GM19467 (cell line): ENCODE measurements at regions not wholly inside any gene's neighbourhood (a gene's known extent, or its start where the extent isn't known, plus 50 kb on each side); places are given as distances from the start of the nearest gene placed in this dataset.
"Not testable (repeated sequence)": the region's sequence is repeated elsewhere in the genome, so short reads cannot be mapped to it uniquely, and the experiment has no call there.

ENCODE experiments used
- ATAC-seq: cut with Tn5 transposase; IDR thresholded peaks from one replicate; pipeline ENCODE4 v1.9.1; 2021; ENCODE audit warnings: mild to moderate bottlenecking, moderate library complexity; ENCODE audit not compliant: unreplicated experiment

DNA sequence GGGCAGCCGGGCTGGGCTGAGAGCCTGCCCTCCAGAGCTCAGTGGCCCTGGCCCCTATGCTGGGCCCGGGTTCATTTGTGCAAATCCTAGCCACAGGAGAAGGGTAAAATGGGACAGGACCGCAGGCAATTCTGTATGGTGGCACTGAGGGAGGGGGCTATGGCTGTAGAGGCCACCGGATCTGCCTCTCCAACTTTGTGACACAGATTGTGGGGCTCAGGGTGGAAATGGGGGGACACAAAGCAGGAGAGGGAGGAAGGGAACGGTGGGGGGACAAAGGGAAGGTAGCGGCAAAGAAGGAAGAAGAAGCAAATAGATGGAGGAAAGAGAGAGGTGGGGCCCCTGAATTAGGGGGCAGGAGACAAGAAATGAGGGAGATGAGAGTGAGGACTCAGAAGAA, 201.1 kb downstream of the SMAD2 start:
- no peak for ATAC-seq

DNA sequence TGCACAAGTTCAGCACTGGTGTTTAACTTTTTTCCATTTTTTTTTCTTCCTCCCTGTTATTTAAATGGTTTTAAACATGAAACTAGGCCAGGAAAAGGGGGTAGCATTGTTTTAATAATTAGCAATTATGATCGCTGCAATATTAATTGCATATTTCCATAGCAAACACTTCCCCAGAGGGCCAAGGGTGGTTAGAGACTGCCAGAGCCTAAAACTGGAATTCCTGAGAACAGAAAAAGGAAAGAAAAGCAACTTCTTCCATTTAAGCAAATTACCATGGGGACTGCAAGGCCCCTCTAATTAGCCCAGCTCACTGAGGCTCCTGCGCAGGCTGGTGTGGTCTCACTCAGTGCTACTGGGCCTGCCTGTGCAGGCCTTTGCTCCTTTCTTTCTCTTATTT, 201.5 kb downstream of the SMAD2 start:
- ATAC-seq, result no peak

DNA sequence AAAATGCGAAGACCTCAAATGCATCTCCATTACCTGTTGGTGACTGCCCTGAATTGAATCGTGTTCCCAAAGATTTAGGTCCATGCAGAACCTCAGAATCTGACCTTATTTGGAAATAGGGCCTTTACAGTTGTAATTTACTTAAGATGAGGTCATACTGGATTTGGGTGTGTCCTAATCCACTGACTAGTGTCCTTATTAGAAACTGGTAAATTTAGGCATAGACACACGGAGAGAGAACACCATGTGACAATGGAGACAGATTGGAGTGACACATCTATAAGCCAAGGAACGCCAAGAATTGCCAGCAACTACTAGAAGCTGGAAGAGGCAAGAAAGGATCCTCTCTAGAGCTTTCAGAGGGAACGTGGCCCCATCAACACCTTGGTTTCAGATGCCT, 203.1 kb downstream of the SMAD2 start:
- no peak for ATAC-seq

DNA sequence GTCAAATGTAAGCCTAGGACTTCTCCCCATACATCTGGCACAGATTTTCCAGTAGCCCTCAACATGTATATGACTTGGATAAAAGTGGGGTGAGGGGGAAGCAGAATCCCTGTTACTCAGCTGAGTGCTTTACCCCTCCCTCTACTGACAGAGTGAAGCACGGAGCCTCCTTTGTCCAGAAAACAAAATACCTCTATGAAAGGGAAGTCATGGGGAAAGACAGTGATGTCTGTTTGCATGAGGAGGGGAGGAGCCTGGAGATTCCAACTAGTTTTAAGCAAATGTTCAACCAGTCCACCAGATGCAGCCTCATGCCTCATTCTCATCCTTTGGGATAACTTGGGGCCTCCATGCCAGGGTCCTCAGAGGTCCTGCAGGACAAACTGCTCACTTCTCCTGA, 203.9 kb downstream of the SMAD2 start:
- ATAC-seq, result no peak

DNA sequence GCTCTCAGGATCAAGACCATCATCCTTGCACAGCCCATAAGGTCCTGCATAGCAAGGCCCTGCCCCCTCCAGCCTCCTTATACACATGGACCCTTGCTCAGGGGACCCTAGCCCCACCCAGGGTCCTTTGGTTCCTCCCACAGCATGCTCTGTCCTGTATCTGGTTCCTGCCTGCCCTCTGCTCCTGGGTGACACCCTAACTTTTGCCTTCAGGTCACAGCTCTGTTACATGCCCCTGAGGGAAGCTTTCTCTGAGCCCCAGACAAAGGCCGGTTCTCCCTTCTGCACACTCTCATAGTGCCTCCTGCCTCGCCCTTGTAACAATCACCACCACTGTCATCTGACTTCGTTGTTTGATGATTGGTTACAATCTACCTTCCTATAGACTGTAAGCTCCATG, 204.8 kb downstream of the SMAD2 start:
- ATAC-seq, result no peak

DNA sequence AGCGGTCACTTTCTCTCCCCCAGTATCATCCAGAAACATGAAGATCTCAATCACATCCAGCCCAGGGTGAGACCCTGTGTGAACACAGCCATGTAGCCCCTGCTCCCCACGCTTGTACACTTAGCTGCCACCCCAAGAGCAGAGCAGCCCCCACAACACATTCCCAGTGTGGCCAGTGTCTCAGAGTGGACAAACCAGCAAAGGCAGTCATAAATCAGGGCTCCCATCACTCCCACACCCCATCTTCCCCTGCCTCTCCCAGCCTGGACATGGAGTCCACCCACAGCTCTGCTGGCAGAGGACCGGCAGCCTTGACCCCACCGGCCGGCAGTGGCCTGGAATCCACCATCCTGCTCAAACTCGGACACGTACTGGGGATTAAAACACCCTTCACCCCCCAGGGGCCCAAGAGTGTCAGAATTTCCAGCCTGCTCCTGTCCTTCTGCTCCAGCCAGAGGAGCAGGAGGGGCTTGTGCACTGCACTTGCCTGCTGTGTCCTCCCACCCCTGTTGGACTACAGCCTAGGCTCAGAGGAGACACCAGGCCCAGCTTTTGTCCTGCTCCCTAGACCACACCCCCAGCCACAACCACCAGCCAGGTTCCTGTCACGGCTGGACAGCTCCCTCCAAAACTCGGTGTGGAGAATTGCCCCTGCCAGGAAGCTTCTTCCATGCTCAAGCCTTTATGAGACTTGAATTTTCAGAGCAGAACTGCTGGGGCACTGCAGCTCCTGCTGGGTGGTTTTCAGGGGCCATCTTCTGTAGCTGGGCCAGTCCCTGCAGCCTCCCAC, 206.1 kb downstream of the SMAD2 start:
- ATAC-seq, result no peak

DNA sequence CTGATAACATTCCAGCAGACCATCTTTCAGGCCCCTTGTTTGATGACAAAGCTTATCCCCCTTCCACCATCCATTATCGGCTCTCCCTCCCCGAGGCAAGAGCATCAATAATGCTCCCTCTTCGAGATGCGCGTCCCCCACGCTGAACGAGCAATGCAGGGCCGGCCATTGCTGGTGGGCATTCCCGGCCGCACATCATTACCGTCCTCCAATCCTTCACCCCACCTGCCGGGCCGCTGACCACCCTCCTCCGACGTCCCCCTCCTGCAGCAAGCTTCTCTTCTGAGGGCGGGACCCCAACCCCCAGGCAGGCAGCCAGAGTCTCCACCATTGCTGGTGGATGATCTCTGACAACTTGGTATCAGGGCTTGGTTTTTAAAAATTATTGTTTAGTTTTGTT, 208.6 kb downstream of the SMAD2 start:
- ATAC-seq, result no peak

DNA sequence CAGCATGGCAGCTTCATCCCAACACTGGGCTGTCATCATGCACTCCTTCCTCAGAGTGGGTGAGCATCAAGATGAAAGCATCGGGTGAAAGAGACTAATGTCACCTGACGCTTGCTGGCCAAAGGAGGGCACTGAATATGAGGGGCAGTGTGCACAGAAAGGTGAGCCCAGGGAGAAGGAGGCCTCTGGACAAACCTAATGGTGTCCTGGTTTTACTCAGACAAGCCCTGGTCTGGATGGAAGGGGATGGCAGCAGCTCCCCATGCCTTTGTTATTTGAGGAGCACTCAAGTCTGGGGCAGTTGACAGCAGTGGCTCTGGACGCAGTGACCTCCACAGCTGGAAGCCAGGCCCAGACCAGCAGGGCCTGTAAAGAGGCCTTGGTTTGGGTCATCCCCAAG, 209.7 kb downstream of the SMAD2 start:
- no peak for ATAC-seq

DNA sequence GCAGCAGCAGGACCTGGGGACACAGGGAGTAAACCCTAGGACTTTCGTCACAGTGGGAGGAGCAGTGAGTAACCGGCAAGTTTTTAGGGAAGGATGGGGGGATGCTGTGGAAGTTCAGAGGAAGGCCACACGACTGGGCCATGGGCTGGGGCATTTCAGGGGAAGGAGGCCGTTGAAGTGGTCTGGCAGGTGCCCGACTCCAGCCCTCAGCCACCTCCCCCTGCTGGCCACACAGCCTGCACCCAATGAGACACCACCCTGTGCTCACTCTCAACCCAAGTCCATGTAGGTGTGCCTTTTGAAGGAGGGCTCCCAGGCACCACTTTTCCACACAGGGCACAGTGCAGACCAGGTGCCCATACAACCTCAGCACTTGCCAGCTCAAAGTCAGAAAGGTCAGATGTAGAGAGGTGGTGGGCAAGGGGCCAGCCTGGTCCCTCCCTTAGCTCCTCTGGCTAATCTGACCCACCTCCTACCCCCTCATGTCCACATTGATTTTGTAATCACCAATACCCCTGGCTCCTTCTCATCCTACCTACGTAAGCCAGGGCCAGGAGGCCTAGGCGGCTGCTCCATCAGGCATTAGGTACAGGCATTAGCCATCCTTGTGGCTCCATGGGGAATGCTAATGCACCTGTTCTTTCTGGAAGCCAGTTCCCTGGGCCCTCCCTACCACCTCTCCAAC, 211.2 kb downstream of the SMAD2 start:
- ATAC-seq, result no peak

DNA sequence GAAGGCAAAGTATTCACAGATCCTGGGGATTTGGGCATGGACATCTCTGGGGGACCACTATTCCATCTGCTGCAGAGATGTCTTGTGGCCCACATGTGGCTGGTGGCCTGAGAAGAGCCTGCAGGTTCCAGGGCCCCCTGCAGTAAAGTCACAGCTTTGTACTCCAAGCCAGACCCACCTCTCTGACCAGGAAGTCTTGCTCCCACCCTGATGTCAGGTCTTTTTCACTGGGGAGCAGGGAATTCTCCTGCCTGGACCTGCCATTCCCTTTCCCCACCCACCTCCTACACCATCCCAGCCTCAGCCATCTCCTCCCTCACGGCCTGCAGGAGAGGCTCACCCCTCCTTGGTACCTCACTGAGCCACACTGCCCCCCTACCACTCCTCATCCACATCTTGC, 211.8 kb downstream of the SMAD2 start:
- no peak for ATAC-seq

DNA sequence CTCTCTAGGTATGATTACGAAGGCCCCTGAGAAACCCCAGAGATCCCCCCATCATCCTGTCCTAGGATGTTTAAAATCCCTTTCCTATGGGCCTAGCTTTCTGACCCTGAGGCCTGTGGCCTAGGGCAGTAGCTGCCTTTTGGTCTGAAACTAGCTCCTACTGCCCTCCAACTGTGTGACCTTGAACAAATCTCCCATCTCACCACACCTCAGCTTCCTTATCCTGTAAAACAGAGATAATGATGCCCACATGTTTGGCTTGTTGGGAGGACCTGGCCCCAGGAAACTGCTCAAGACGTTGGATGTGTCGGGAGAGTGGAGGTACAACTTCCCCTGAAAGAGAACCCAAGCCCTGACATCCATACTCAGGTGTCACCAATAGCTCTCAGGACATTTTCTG, 213.2 kb downstream of the SMAD2 start:
- no peak for ATAC-seq

DNA sequence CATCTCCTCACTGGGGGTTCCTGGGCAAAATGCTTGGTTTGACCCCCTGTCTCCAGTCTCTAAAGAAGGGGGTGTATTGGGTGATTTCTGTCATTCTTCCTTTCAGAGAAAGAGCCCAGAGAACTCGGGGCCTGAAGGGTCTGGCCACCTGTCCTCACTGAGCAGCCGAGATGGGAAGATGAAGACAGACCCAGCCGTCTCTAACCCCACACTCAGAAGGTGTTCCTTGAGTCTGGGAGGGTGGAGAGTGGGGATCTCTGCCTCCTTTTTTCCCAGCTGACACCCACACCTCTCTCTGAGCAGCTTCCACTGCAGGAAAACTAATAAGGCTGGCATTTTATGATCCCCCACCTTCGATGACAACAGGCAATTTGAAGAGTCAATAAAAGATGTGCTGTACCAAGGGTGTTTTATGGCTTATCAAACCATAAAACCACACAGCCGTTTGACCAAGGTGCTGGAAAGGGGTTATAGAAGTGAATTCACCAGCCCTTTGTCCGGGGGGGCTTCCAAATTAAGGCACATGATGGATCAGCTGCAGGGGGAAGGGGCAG, 213.8 kb downstream of the SMAD2 start:
- ATAC-seq, result no peak

DNA sequence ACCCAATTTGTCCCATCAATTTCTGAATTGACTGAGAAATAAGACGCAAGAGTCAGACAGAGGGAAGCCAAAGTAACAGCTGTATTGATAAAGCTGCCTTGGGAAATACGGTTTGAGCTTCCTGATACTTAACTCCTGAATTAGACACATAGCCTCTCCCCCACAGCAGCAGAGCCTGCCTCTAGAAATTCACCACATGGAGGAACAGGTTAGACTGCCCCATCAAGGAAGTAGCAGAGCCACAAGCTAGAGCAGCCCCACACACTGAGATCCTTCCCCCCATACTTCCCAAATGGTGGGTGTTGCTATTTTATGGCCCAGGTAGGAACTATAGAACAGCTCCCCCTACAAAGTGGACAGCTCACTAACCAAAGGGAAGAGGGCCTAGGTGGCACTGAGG, 220.0 kb downstream of the SMAD2 start:
- ATAC-seq, result no peak

DNA sequence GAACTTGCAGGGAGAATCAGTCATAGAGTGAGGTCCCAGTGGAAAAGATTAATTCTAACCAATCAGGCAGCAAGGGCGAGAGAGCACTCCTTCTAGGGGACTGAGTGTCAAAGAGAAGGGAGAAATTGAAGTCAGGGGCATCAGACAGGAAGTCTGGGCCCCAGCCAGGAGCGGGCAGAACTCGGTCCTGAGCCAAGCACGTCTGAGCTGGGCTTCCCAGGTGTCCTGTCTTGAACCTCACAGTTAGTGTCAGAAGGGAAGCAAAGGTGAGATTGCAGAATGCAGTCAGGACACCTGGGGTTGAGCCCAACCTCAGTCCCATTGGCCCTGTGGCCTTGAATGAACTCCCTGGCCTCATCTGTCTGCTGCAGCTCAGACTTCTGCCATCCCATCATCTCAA, 220.9 kb downstream of the SMAD2 start:
- no peak for ATAC-seq

DNA sequence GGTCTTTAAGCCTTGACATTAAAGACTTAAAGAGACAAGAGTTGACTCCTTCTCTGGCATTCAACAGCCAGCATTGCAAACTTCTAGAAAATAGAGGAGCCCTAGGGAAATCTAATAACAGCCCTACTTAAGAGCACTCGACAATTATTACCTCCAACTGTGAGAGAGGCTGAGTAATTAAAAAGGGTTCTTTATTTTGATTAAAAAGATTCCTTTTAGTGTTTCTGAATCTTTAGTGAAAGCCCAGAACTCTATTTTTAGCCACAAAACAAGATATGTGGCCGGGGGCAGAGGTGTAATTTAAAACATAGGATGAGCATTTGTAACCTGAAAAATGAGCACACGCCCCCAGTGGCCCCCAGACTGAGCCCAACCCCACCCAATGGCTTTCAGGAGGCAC, 222.3 kb downstream of the SMAD2 start:
- ATAC-seq, result no peak

DNA sequence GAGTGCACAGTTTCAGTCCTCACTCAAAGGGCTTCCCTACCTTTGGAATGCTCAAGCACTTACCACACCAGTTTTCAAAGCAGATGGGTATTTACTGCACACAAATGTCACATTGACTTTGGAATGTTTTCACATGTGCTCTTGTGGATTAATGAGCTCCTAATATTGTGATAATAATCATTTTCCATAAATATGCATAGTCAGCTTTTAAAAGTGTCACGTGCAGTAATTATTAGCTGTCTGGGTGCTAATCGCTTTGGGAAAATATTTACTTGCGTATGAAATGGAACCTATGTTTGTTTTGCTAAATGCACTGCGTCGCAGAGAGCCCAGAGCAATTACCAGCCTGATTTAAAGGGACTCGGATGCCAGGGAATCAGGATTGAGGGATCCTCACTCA, 229.3 kb downstream of the SMAD2 start:
- ATAC-seq, result no peak

DNA sequence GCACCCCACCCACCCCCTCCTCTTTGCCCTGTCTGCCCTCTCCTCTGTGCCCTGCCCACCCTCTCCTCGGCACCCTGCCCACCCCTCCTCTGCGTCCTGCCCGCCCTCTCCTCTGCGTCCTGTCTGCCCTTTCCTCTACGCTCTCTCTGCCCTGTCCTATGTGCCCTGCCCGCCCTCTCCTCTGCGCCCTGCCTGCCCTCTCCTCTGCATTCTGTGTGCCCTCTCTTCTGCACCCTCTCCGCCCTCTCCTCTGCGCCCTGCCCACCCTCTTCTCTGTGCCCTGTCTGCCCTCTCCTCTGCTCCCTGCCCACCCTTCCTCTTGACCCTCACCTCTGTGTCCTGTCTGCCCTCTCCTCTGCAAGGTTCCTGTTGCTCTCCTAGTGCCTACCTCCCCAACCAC, 233.6 kb downstream of the SMAD2 start:
- no peak for ATAC-seq

DNA sequence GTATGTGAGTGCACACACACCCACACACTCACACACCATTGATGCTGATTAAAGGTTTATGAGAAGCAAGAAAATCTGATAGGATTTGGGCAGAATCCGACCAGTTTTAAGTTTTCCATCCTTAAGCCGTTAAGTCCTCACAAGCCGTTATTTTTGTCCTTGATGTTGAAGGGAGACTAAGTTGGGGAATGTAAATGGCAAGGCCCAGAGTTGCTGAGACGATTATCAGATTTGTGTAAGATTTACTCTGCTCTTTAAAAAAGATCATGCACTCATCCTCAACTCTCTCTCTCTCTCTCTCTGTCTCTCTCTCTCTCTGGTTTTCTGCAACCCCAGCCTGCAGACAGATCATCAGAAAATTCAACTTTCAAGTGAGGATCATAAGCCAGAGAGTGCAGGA, 238.8 kb downstream of the SMAD2 start:
- no peak for ATAC-seq

DNA sequence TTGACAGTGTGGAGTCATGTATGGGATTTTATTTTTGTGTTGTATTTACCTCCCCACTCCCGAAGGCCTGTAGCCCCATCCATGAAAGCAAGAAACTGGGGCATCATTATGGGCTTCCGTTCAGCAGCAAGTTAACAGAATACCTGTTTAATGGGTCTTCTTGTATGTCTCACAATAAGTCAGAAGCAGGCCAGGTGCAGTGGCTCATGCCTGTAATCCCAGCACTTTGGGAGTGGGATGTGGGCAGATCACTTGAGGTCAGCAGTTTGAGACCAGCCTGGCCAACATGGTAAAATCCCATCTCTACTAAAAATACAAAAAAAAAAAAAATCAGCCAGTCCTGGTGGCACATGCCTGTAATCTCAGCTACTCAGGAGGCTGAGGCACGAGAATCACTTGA, 239.7 kb downstream of the SMAD2 start:
- not testable (repeated sequence) for ATAC-seq

DNA sequence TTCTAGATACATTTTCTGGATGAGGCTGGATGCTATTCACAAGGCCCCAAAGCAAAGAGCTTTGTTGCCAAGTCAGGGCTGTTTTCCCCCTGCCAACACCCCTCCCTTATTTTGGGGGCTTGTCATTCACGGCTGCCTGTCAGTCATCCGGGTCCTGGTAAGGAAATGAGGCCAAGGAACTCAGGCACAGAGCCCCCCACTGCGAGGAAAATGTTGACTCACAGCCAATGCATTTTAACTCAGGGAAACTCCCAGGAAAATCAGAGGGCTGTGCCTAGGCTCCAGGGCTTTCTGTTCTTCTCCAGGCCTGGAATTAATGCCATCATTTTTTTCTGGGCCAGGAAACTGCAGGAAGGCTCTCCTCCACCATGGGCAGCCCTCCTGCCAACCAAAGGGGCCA, 241.1 kb downstream of the SMAD2 start:
- ATAC-seq, result no peak

DNA sequence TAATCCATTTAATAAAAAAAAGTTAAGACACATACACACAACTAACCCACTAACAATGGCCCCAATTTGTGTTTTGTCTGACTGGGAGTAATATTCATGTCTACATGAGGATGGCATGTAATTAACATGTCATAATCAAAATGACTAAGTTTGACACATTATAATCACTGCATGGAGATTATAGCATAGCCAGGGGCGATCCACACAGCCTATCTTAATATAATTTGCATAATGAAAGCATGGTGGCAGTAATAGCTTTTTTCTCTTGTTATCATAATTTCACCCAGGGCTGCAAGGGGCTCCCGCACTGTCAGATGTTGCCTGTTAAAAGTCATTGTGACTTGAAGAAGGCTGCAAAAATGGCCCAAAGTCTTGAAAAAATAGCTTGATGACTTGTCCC, 243.7 kb downstream of the SMAD2 start:
- ATAC-seq, result no peak

DNA sequence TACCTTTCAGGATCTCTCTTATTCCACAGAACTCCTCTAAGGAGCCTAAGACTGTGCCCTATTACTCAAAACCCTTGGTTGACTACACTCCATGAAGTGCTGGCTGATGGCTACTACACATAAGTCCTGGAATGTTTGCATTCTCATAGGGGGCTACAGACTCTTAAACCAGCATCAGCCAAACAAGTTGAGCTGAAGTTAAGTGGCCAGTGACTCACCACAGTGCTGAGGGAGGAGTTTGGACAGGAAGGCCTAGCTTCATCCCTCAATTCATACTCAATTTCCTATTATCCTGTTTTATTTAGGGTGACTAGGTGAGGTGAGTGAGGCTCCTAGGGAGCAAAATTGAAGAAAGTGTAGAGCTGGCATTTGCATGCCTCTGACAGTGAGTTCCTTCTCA, 246.7 kb downstream of the SMAD2 start:
- no peak for ATAC-seq
